Thyroid gland (tissue), 4 donors: ENCODE measurements at regions not wholly inside any gene's neighbourhood (a gene's known extent, or its start where the extent isn't known, plus 50 kb on each side); places are given as distances from the start of the nearest gene placed in this dataset.

ENCODE experiments used
- POLR2A ChIP-seq, 2 donors: fragments of 450-650 bp; IDR thresholded peaks; one replicate each; pipeline ENCODE4 v1.6.1; 2017; ENCODE audit warnings: antibody characterized with exemption in 2 of 2, mild to moderate bottlenecking in 2 of 2, moderate library complexity in 1 of 2
- TF ChIP-seq, protein P1 (sequence below), 6 experiments: fragments of 200-600 bp in 3 of 6; fragments of 450-650 bp in 3 of 6; sonication (generic) in 3 of 6; IDR thresholded peaks; one replicate each; pipeline ENCODE4 v1.5.1; 2016 to 2019; ENCODE audit warnings: antibody characterized with exemption in 6 of 6, mild to moderate bottlenecking in 2 of 6, inconsistent platforms in 1 of 6, moderate library complexity in 1 of 6

DNA sequence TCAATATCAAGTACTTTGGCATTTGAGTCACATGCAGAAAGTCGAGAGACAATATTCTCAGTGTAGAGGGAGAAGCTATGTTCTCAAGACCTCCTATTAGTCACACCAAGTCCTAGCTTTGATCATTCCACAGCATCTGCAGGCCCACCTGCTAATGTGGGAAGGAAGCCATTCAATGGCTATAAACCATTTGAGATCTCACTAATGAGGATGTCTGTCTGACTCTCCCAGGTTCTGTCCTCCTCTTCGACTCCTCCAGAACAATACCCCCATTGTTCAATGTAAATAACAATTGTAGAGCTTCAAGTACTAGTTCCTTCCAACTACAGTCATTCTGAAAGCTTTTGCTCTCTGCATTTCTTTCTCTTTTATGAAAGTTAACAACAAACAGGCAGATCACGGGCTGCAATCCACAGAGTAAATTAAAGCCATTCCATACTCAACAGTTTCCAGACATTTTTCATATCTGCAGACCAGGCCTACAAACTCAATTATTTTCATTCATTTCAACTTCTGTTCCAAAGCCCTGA is 140.2 kb upstream of the EDNRA start:
- TF ChIP-seq, protein P1, sequence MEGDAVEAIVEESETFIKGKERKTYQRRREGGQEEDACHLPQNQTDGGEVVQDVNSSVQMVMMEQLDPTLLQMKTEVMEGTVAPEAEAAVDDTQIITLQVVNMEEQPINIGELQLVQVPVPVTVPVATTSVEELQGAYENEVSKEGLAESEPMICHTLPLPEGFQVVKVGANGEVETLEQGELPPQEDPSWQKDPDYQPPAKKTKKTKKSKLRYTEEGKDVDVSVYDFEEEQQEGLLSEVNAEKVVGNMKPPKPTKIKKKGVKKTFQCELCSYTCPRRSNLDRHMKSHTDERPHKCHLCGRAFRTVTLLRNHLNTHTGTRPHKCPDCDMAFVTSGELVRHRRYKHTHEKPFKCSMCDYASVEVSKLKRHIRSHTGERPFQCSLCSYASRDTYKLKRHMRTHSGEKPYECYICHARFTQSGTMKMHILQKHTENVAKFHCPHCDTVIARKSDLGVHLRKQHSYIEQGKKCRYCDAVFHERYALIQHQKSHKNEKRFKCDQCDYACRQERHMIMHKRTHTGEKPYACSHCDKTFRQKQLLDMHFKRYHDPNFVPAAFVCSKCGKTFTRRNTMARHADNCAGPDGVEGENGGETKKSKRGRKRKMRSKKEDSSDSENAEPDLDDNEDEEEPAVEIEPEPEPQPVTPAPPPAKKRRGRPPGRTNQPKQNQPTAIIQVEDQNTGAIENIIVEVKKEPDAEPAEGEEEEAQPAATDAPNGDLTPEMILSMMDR (IDR thresholded peaks at IDR 0.05) = no peak
- TF ChIP-seq POLR2A (IDR thresholded peaks at IDR 0.05) = no peak
